A549 (cell line): ENCODE measurements at regions not wholly inside any gene's neighbourhood (a gene's known extent, or its start where the extent isn't known, plus 50 kb on each side); places are given as distances from the start of the nearest gene placed in this dataset.

Source experiments
- ATAC-seq, 2 experiments: fragments of 200-7000 bp in 1 of 2; fragments of >200 bp in 1 of 2; cut with Nextera tagmentation in 1 of 2; cut with Tn5 transposase in 1 of 2; 3 replicates each; pipeline versions ENCODE4 v1.8.0 to v1.9.1; 2018 to 2020; ENCODE audit warnings: mild to moderate bottlenecking in 1 of 2, moderate library complexity in 1 of 2
- CTCF ChIA-PET: fragments of 300-600 bp; sonication (Branson Sonifier 250); formaldehyde crosslinking; extraction: SDS; loops from one replicate; lab custom pipeline; 2021; ENCODE audit warnings: antibody characterized with exemption, inconsistent platforms; lab: Yijun Ruan, JAX
- POLR2A ChIA-PET: fragments of 350-600 bp; formaldehyde crosslinking; extraction: SDS; loops from one replicate; lab custom pipeline; 2021; ENCODE audit warnings: antibody characterized with exemption, inconsistent platforms; lab: Yijun Ruan, JAX
- DNase-seq, 2 experiments: peaks; one replicate each; pipeline versions ENCODE4 v3.0.0 to v3.0.0-alpha.2; 2011 to 2016; ENCODE audit warnings: low read depth in 1 of 2, low spot score in 1 of 2
- FAIRE-seq: peaks from 2 replicates; lab custom pipeline; 2011; peaks lifted over from hg19 to GRCh38; lab: Jason Lieb, UNC
- H3K27ac ChIP-seq, 2 experiments: fragments of >200 bp; sonication (Bioruptor Twin); formaldehyde crosslinking; 3 replicates each; pipeline ENCODE4 v1.5.1; 2016 to 2017
- H3K4me1 ChIP-seq: fragments of >200 bp; sonication (Bioruptor Twin); formaldehyde crosslinking; 3 replicates; pipeline ENCODE4 v1.6.1; 2016
- H3K4me2 ChIP-seq: fragments of >200 bp; sonication (Bioruptor Twin); formaldehyde crosslinking; 3 replicates; pipeline ENCODE4 v1.6.1; 2016
- H3K4me3 ChIP-seq: fragments of >200 bp; sonication (Bioruptor Twin); formaldehyde crosslinking; 3 replicates; pipeline ENCODE4 v1.5.1; 2016
- H3K9me3 ChIP-seq: fragments of >200 bp; sonication (Bioruptor Twin); formaldehyde crosslinking; 3 replicates; pipeline ENCODE4 v1.6.1; 2016
- BHLHE40 ChIP-seq: IDR thresholded peaks from 2 replicates; pipeline ENCODE4 v1.6.1; 2012; ENCODE audit warnings: low read depth, low read length, inconsistent platforms
- CBX8 ChIP-seq: fragments of 200-600 bp; sonication (generic); IDR thresholded peaks from 2 replicates; pipeline ENCODE4 v1.6.1; 2016
- CTCF ChIP-seq: fragments of >200 bp; sonication (Bioruptor Twin); formaldehyde crosslinking; IDR thresholded peaks from 3 replicates; pipeline ENCODE4 v1.5.1; 2016
- E2F6 ChIP-seq: IDR thresholded peaks from 2 replicates; pipeline ENCODE4 v1.6.1; 2012; ENCODE audit warnings: low read depth, borderline replicate concordance
- EHF ChIP-seq: fragments of 250-450 bp; sonication (Bioruptor Pico); IDR thresholded peaks from 2 replicates; pipeline ENCODE4 v1.5.0; 2020; ENCODE audit warnings: mild to moderate bottlenecking
- EP300 ChIP-seq, 2 experiments: fragments of >200 bp; sonication (Bioruptor Twin); formaldehyde crosslinking; IDR thresholded peaks; 2 replicates in 1 of 2; 3 replicates in 1 of 2; pipeline ENCODE4 v1.6.1; 2016 to 2017
- ESRRA ChIP-seq: fragments of 150-350 bp; IDR thresholded peaks from 2 replicates; pipeline ENCODE4 v1.6.1; 2014; ENCODE audit warnings: mild to moderate bottlenecking, low read length, borderline replicate concordance
- HEYL ChIP-seq: fragments of 250-450 bp; sonication (Bioruptor Pico); IDR thresholded peaks from 2 replicates; pipeline ENCODE4 v1.8.0; 2021; ENCODE audit warnings: mild to moderate bottlenecking, moderate library complexity
- HOXA7 ChIP-seq: fragments of 250-450 bp; sonication (Bioruptor Pico); IDR thresholded peaks from 2 replicates; pipeline ENCODE4 v1.5.0; 2020; ENCODE audit warnings: mild to moderate bottlenecking, moderate library complexity
- KDM1A ChIP-seq: fragments of 200-600 bp; sonication (generic); IDR thresholded peaks from 2 replicates; pipeline ENCODE4 v1.6.1; 2016; ENCODE audit warnings: low read depth, mild to moderate bottlenecking
- KDM5A ChIP-seq: fragments of 200-600 bp; sonication (generic); IDR thresholded peaks from 2 replicates; pipeline ENCODE4 v1.6.1; 2016; ENCODE audit warnings: antibody characterized with exemption, mild to moderate bottlenecking
- MAZ ChIP-seq: fragments of 150-350 bp; IDR thresholded peaks from 2 replicates; pipeline ENCODE4 v1.6.1; 2014; ENCODE audit warnings: antibody characterized with exemption, low read depth, low read length, borderline replicate concordance
- TFCP2L1 ChIP-seq: fragments of 250-450 bp; sonication (Bioruptor Pico); IDR thresholded peaks from 2 replicates; pipeline ENCODE4 v1.5.0; 2021; ENCODE audit warnings: mild to moderate bottlenecking
- ZC3H11A ChIP-seq: fragments of 450-650 bp; IDR thresholded peaks from 2 replicates; pipeline ENCODE4 v1.6.1; 2014; ENCODE audit warnings: antibody characterized with exemption, mild to moderate bottlenecking
- WGBS: methylation state at CpG from one replicate; pipeline ENCODE4 v1.1.6; 2017; ENCODE audit errors: missing lambda C conversion rate; 5-methylcytosine and 5-hydroxymethylcytosine counted together
- TF ChIP-seq, protein P1 (sequence below): fragments of >200 bp; sonication (Bioruptor Twin); formaldehyde crosslinking; IDR thresholded peaks from 2 replicates; pipeline ENCODE4 v1.6.1; 2016
- TF ChIP-seq, protein P2 (sequence below): fragments of 150-350 bp; IDR thresholded peaks from 2 replicates; pipeline ENCODE4 v1.6.1; 2014; ENCODE audit warnings: low read depth, mild to moderate bottlenecking, low read length
- TF ChIP-seq, protein P3 (sequence below): fragments of 250-450 bp; sonication (Bioruptor Pico); IDR thresholded peaks from 2 replicates; pipeline ENCODE4 v1.5.0; 2020; ENCODE audit warnings: low read depth, mild to moderate bottlenecking, moderate library complexity
- TF ChIP-seq, protein P4 (sequence below): fragments of >200 bp; sonication (Bioruptor Twin); formaldehyde crosslinking; IDR thresholded peaks from 3 replicates; pipeline ENCODE4 v1.6.1; 2016

GRCh38 chr16:66103211-66103610 is 263.3 kb upstream of the CDH5 start:
- Histone ChIP-seq H3K4me3 (no peak overlapping the region), H3K27ac (no peak overlapping the region), H3K4me2 (no peak overlapping the region)
- no peak for ATAC-seq
- FAIRE-seq = no peak
- no peak for TF ChIP-seq KDM5A
- no peak for TF ChIP-seq CBX8
- TF ChIP-seq CTCF = no peak
- TF ChIP-seq EHF (CRISPR knock-in tag) = no peak
- TF ChIP-seq HEYL (CRISPR knock-in tag) = no peak
- TF ChIP-seq BHLHE40 = no peak
- no peak for TF ChIP-seq E2F6
- TF ChIP-seq, protein P1, sequence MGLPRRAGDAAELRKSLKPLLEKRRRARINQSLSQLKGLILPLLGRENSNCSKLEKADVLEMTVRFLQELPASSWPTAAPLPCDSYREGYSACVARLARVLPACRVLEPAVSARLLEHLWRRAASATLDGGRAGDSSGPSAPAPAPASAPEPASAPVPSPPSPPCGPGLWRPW = no peak
- no peak for TF ChIP-seq TFCP2L1 (CRISPR knock-in tag)
- no peak for TF ChIP-seq ESRRA
- TF ChIP-seq, all 56 proteins: peak for 0
- Histone ChIP-seq H3K4me1 (no peaks in the 10 kb centered on the region), H3K9me3 (no peaks in the 10 kb centered on the region)
- DNase-seq = no peak
- 11% methylated on average over 4 of the region's 4 CpGs for WGBS
- ChIA-PET CTCF (no interaction called here), POLR2A (no interaction called here)

DNA sequence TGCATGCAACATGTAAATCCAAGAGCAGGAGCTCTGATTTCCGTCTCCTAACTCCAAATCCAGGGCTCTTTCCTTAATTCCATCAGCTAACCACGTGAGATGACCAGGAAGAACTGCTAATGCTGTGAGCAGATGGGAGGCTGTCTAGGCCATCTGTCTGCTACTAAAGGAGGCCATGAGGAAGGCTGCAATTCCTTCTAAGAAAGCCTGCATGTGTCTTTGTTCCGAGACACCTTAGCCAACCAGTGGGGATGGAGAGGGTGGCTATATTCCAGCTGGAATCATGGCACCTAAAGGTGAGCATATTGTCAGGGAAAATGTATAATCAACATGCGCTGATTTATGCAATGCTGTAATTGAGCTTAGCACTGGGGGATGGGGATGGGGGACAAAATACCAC is 267.2 kb upstream of the CDH5 start:
- ChIA-PET POLR2A (no interaction called here), CTCF (interaction anchor here (0.6 to 1.0 kb wide), 2 partner anchors 18 to 141 kb away, joined by 3 read pairs; no protein-coding TSS in a partner anchor)
- Histone ChIP-seq H3K27ac (no peak overlapping the region), H3K4me3 (no peak overlapping the region), H3K4me2 (no peak overlapping the region), H3K9me3 (no peaks in the 10 kb centered on the region), H3K4me1 (no peaks in the 10 kb centered on the region)
- no peak for ATAC-seq
- no peak for FAIRE-seq
- DNase-seq = no peak
- WGBS = 26% methylated on average over 4 of the region's 4 CpGs
- TF ChIP-seq, protein P2, sequence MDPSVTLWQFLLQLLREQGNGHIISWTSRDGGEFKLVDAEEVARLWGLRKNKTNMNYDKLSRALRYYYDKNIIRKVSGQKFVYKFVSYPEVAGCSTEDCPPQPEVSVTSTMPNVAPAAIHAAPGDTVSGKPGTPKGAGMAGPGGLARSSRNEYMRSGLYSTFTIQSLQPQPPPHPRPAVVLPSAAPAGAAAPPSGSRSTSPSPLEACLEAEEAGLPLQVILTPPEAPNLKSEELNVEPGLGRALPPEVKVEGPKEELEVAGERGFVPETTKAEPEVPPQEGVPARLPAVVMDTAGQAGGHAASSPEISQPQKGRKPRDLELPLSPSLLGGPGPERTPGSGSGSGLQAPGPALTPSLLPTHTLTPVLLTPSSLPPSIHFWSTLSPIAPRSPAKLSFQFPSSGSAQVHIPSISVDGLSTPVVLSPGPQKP = no peak
- TF ChIP-seq, protein P3, sequence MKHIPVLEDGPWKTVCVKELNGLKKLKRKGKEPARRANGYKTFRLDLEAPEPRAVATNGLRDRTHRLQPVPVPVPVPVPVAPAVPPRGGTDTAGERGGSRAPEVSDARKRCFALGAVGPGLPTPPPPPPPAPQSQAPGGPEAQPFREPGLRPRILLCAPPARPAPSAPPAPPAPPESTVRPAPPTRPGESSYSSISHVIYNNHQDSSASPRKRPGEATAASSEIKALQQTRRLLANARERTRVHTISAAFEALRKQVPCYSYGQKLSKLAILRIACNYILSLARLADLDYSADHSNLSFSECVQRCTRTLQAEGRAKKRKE = no peak
- no peak for TF ChIP-seq CBX8
- TF ChIP-seq ESRRA = no peak
- TF ChIP-seq, protein P4, sequence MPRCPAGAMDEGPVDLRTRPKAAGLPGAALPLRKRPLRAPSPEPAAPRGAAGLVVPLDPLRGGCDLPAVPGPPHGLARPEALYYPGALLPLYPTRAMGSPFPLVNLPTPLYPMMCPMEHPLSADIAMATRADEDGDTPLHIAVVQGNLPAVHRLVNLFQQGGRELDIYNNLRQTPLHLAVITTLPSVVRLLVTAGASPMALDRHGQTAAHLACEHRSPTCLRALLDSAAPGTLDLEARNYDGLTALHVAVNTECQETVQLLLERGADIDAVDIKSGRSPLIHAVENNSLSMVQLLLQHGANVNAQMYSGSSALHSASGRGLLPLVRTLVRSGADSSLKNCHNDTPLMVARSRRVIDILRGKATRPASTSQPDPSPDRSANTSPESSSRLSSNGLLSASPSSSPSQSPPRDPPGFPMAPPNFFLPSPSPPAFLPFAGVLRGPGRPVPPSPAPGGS = no peak
- TF ChIP-seq, protein P1 = no peak
- TF ChIP-seq MAZ = no peak
- no peak for TF ChIP-seq KDM1A

DNA sequence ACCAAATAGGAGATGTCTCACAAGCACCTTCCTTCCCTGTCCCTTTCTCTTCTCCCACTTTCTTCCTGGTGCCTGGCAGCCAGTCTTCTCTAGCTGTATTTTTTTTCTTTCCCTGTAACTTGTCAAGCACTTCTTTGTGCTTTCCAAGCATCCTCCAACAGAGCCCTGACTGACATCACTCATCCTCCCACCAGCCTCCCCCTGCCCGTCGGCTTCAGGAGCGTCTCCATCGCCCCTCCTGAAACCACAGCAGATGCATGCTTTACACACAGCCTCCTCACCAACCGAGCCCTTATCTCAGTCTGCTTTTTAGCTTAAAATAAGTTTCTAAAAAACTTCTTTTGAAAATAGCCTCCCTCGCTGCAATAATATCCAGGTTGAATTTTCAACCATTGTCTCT is 268.7 kb upstream of the CDH5 start:
- H3K4me3 ChIP-seq = no peak overlapping the region
- H3K27ac ChIP-seq = no peak overlapping the region
- no peaks in the 10 kb centered on the region for H3K4me1 ChIP-seq
- no peak overlapping the region for H3K4me2 ChIP-seq
- H3K9me3 ChIP-seq = no peaks in the 10 kb centered on the region
- WGBS = 0% methylated on average over 6 of the region's 6 CpGs
- ChIA-PET POLR2A (no interaction called here), CTCF (no interaction called here)
- ATAC-seq (no peak), FAIRE-seq (no peak), DNase-seq (no peak)
- TF ChIP-seq KDM5A = no peak
- no peak for TF ChIP-seq ZC3H11A
- no peak for TF ChIP-seq HOXA7 (CRISPR knock-in tag)
- TF ChIP-seq, protein P4 = no peak
- no peak for TF ChIP-seq EP300 (IDR thresholded peaks at IDR 0.05)
